ENCODE measurements at regions not wholly inside any gene's neighbourhood (a gene's known extent, or its start where the extent isn't known, plus 50 kb on each side); places are given as distances from the start of the nearest gene placed in this dataset.
"Not testable (repeated sequence)": the region's sequence is repeated elsewhere in the genome, so short reads cannot be mapped to it uniquely, and the experiment has no call there.

- POLR2A ChIA-PET: no interaction called here
- H3K4me1 Mint-ChIP-seq (ENCODE audit: low read depth): peaks cover 9% of the 10 kb centered on the region
Observed at GRCh38 chr5:42875785-42876374, 64.2 kb upstream of the SELENOP start.

GRCh38 chr5:42875211-42875610 is 63.5 kb upstream of the SELENOP start:
- DNase-seq (no peak), ATAC-seq (no peak)
- H3K4me3 Mint-ChIP-seq: no peak overlapping the region
- H3K27me3 Mint-ChIP-seq (ENCODE audit: low read depth): peaks cover 3% of the 10 kb centered on the region
- peaks cover 2% of the 10 kb centered on the region for H3K36me3 Mint-ChIP-seq (ENCODE audit: low read depth)
- CTCF ChIA-PET: interaction anchor here (4.9 kb wide), 1 partner anchor 14 kb away, joined by 29 read pairs; no protein-coding TSS in a partner anchor
- no peaks in the 10 kb centered on the region for H3K9me3 Mint-ChIP-seq (ENCODE audit: insufficient read depth)
- POLR2A ChIA-PET: no interaction called here
- H3K4me1 Mint-ChIP-seq (ENCODE audit: low read depth): peaks cover 9% of the 10 kb centered on the region
- no peak overlapping the region for H3K27ac Mint-ChIP-seq

More at GRCh38 chr5:42875785-42876374, 64.2 kb upstream of the SELENOP start:
- no peaks in the 10 kb centered on the region for H3K9me3 Mint-ChIP-seq (ENCODE audit: insufficient read depth)
- H3K27me3 Mint-ChIP-seq (ENCODE audit: low read depth): peaks cover 3% of the 10 kb centered on the region
- ATAC-seq: no peak
- DNase-seq: no peak
- no peak overlapping the region for H3K4me3 Mint-ChIP-seq
- H3K27ac Mint-ChIP-seq: peak overlapping the region; percentile 80
- H3K36me3 Mint-ChIP-seq (ENCODE audit: low read depth): peaks cover 2% of the 10 kb centered on the region
- CTCF ChIA-PET: interaction anchor here (4.9 kb wide), 1 partner anchor 13 kb away, joined by 29 read pairs; no protein-coding TSS in a partner anchor

GRCh38 chr5:42874621-42875198 is 63.0 kb upstream of the SELENOP start:
- ATAC-seq: no peak
- H3K4me3 Mint-ChIP-seq: no peak overlapping the region
- H3K9me3 Mint-ChIP-seq (ENCODE audit: insufficient read depth): no peaks in the 10 kb centered on the region
- ChIA-PET CTCF (interaction anchor here (4.9 kb wide), 1 partner anchor 15 kb away, joined by 29 read pairs; no protein-coding TSS in a partner anchor), POLR2A (no interaction called here)
- peaks cover 9% of the 10 kb centered on the region for H3K4me1 Mint-ChIP-seq (ENCODE audit: low read depth)
- H3K36me3 Mint-ChIP-seq (ENCODE audit: low read depth): peaks cover 2% of the 10 kb centered on the region
- no peak overlapping the region for H3K27ac Mint-ChIP-seq
- no peak for DNase-seq
- peaks cover 6% of the 10 kb centered on the region for H3K27me3 Mint-ChIP-seq (ENCODE audit: low read depth)

- peaks cover 9% of the 10 kb centered on the region for H3K4me1 Mint-ChIP-seq (ENCODE audit: low read depth)
- peaks cover 2% of the 10 kb centered on the region for H3K36me3 Mint-ChIP-seq (ENCODE audit: low read depth)
- POLR2A ChIA-PET: no interaction called here
- DNase-seq (no peak), ATAC-seq (no peak)
- peaks cover 10% of the 10 kb centered on the region for H3K27me3 Mint-ChIP-seq (ENCODE audit: low read depth)
- CTCF ChIA-PET: no interaction called here
- no peaks in the 10 kb centered on the region for H3K9me3 Mint-ChIP-seq (ENCODE audit: insufficient read depth)
- no peak overlapping the region for H3K27ac Mint-ChIP-seq
- no peak overlapping the region for H3K4me3 Mint-ChIP-seq
Observed at GRCh38 chr5:42872865-42873264, 61.2 kb upstream of the SELENOP start.

- H3K9me3 Mint-ChIP-seq (ENCODE audit: insufficient read depth): no peaks in the 10 kb centered on the region
- POLR2A ChIA-PET: no interaction called here
Observed at GRCh38 chr5:42870882-42871418, 59.3 kb upstream of the SELENOP start.

GRCh38 chr5:42868417-42868816 is 56.7 kb upstream of the SELENOP start:
- H3K4me1 Mint-ChIP-seq (ENCODE audit: low read depth); DNase-seq; H3K9me3 Mint-ChIP-seq (ENCODE audit: insufficient read depth); POLR2A ChIA-PET; H3K27ac Mint-ChIP-seq; ATAC-seq; H3K4me3 Mint-ChIP-seq; H3K36me3 Mint-ChIP-seq (ENCODE audit: low read depth): not testable (repeated sequence)
- CTCF ChIA-PET: interaction anchor here (1.7 kb wide), 1 partner anchor 21 kb away, joined by 4 read pairs; no protein-coding TSS in a partner anchor
- peaks cover 16% of the 10 kb centered on the region for H3K27me3 Mint-ChIP-seq (ENCODE audit: low read depth)

More at GRCh38 chr5:42870882-42871418, 59.3 kb upstream of the SELENOP start:
- Mint-ChIP-seq H3K27ac (no peak overlapping the region), H3K4me1 (ENCODE audit: low read depth) (peaks cover 6% of the 10 kb centered on the region), H3K4me3 (no peak overlapping the region), H3K36me3 (ENCODE audit: low read depth) (peaks cover 2% of the 10 kb centered on the region), H3K27me3 (ENCODE audit: low read depth) (peaks cover 14% of the 10 kb centered on the region)
- ATAC-seq (no peak), DNase-seq (no peak)
- CTCF ChIA-PET: interaction anchor here (1.5 kb wide), 1 partner anchor 38 kb away, joined by 3 read pairs; no protein-coding TSS in a partner anchor

GRCh38 chr5:42864749-42865148 is 53.1 kb upstream of the SELENOP start:
- CTCF ChIA-PET; H3K4me3 Mint-ChIP-seq; H3K4me1 Mint-ChIP-seq (ENCODE audit: low read depth); DNase-seq; POLR2A ChIA-PET; H3K36me3 Mint-ChIP-seq (ENCODE audit: low read depth); H3K9me3 Mint-ChIP-seq (ENCODE audit: insufficient read depth); H3K27ac Mint-ChIP-seq; ATAC-seq: not testable (repeated sequence)
- H3K27me3 Mint-ChIP-seq (ENCODE audit: low read depth): peaks cover 26% of the 10 kb centered on the region
